ENCODE measurements at regions not wholly inside any gene's neighbourhood (a gene's known extent, or its start where the extent isn't known, plus 50 kb on each side); places are given as distances from the start of the nearest gene placed in this dataset.
"Not testable (repeated sequence)": the region's sequence is repeated elsewhere in the genome, so short reads cannot be mapped to it uniquely, and the experiment has no call there.

DNA sequence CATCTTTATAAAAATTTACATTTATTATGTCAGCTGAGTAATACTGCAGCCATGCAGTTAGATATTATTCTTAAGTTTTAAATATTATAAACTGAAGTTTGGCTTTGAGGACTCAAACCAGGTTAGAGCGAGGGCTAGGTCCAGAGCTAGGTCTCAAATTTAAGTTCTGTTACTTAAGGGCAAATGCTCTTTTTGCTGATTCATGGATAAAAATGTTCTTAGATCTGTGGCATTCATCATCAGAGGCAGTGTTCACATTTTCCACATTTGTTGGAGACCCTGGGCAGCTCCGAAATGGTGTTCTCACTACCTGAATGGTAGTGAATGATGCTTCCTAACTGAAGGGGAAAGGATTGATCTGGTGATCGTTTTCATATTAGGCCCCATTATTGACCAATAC is 121.4 kb upstream of the MB21D2 start:
- no peaks in the 10 kb centered on the region for H3K79me2 ChIP-seq (ENCODE audit: insufficient read depth, low read depth, low read length)
- no peaks in the 10 kb centered on the region for H3K36me3 ChIP-seq (ENCODE audit: insufficient read depth, low read length)
- no peak overlapping the region for H3K27ac ChIP-seq (ENCODE audit: low read depth, low read length, poor library complexity, severe bottlenecking)
- H2AFZ ChIP-seq (ENCODE audit: low read length), result no peak overlapping the region
- intact Hi-C loops (cut with micrococcal nuclease; ENCODE audit: unreplicated experiment), result no loop called here
- H3K4me1 ChIP-seq (ENCODE audit: insufficient read depth, low read length, poor library complexity, severe bottlenecking), result no peaks in the 10 kb centered on the region
- ChIA-PET POLR2A (no interaction called here), CTCF (ENCODE audit: unreplicated experiment) (no interaction called here)
- DNase-seq (ENCODE audit: low spot score), result no peak
- H3K4me3 ChIP-seq (ENCODE audit: low read depth, low read length, poor library complexity, severe bottlenecking), result no peak overlapping the region
- no peak overlapping the region for H3K4me2 ChIP-seq (ENCODE audit: low read length)
- H3K9me2 ChIP-seq (ENCODE audit: insufficient read depth, low read length), result no peaks in the 10 kb centered on the region
- no peaks in the 10 kb centered on the region for H4K20me1 ChIP-seq (ENCODE audit: insufficient read depth, low read length)
- no peaks in the 10 kb centered on the region for H3K9me3 ChIP-seq (ENCODE audit: low read length)
- no peak for TF ChIP-seq EZH2phosphoT487 (IDR thresholded peaks at IDR 0.05; ENCODE audit: borderline replicate concordance, low read depth, low read length)
- TF ChIP-seq, protein P1, sequence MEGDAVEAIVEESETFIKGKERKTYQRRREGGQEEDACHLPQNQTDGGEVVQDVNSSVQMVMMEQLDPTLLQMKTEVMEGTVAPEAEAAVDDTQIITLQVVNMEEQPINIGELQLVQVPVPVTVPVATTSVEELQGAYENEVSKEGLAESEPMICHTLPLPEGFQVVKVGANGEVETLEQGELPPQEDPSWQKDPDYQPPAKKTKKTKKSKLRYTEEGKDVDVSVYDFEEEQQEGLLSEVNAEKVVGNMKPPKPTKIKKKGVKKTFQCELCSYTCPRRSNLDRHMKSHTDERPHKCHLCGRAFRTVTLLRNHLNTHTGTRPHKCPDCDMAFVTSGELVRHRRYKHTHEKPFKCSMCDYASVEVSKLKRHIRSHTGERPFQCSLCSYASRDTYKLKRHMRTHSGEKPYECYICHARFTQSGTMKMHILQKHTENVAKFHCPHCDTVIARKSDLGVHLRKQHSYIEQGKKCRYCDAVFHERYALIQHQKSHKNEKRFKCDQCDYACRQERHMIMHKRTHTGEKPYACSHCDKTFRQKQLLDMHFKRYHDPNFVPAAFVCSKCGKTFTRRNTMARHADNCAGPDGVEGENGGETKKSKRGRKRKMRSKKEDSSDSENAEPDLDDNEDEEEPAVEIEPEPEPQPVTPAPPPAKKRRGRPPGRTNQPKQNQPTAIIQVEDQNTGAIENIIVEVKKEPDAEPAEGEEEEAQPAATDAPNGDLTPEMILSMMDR (conservative IDR thresholded peaks at IDR 0.05; ENCODE audit: low read length), result no peak
- BruUV-seq (replicated peaks), result no TSS peak

DNA sequence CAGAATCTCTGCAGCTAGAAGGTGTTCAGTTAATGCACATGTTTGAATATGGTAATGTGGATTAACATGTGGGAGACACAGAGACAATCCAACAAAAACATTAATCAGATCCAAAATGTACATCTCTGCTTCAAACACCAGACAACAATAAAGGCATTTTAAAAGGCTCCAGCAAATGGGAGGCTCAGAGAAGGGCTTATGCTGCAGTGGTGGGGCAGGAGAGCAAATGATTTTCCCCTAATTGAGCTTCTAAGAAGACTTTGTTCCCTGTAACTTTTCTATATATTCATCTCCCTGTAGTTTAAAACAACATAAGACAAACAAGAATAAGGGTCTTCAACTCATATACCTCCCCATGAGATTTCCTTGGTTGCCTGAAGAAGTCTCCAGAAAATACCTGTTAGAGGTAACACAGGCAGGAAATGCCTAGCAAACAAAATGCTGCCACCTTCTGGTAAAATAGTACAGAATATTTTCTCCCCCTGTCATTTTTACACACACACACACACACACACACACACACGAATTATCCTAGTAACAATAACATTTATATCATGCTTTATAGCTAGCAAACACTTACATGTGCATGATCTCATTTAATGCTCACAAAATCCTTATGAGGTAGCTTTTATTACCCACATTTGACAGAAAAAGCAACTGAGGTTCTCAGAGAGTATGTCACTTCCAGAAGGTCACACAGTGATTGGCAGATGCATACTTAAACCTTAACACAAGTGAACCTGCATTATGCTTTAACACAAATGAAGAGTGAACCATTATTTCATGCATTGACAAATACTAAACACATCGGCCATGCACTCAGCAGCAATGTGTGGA is 123.4 kb upstream of the MB21D2 start:
- Histone ChIP-seq H3K4me1 (ENCODE audit: insufficient read depth, low read length, poor library complexity, severe bottlenecking) (no peaks in the 10 kb centered on the region), H3K9me2 (ENCODE audit: insufficient read depth, low read length) (no peaks in the 10 kb centered on the region), H3K79me2 (ENCODE audit: insufficient read depth, low read depth, low read length) (no peaks in the 10 kb centered on the region), H4K20me1 (ENCODE audit: insufficient read depth, low read length) (no peaks in the 10 kb centered on the region), H3K9me3 (ENCODE audit: low read length) (no peaks in the 10 kb centered on the region), H3K27ac (ENCODE audit: low read depth, low read length, poor library complexity, severe bottlenecking) (no peak overlapping the region), H2AFZ (ENCODE audit: low read length) (no peak overlapping the region), H3K4me2 (ENCODE audit: low read length) (no peak overlapping the region), H3K36me3 (ENCODE audit: insufficient read depth, low read length) (no peaks in the 10 kb centered on the region), H3K4me3 (ENCODE audit: low read depth, low read length, poor library complexity, severe bottlenecking) (no peak overlapping the region)
- ChIA-PET CTCF (ENCODE audit: unreplicated experiment) (interaction anchor here (0.9 kb wide), 1 partner anchor 573 kb away, joined by 3 read pairs; no protein-coding TSS in a partner anchor), POLR2A (no interaction called here)
- no TSS peak for BruUV-seq (replicated peaks)
- intact Hi-C loops (cut with micrococcal nuclease; ENCODE audit: unreplicated experiment), result loop anchor here (1.0 to 5.0 kb wide), 3 partner anchors 225 to 574 kb away; no protein-coding TSS in a partner anchor
- TF ChIP-seq EZH2phosphoT487 (IDR thresholded peaks at IDR 0.05; ENCODE audit: borderline replicate concordance, low read depth, low read length), result no peak
- TF ChIP-seq, protein P1 (conservative IDR thresholded peaks at IDR 0.05; ENCODE audit: low read length), result peak; percentile 78
- peak; percentile 56 for DNase-seq (ENCODE audit: low spot score)

DNA sequence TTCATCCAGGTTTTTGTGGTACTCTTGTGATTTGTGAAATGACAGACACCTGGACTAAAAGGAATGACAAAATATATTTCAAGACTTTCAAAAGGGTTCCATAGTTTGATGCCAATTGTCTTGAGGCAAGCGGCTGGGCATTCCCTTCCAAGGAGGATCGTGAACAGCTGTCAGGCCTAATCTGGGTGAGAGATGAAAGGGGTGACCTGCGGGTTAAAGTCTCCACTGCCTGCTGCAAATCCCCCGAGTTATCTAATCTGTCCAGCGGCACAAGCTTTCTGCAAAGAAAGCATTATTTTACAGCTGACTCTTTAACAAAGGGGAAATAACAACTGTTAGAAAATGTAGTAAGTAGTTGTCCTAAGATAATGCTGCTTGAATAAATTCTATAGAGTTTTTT is 128.7 kb upstream of the MB21D2 start:
- Histone ChIP-seq H3K4me3 (ENCODE audit: low read depth, low read length, poor library complexity, severe bottlenecking) (no peak overlapping the region), H3K9me2 (ENCODE audit: insufficient read depth, low read length) (no peaks in the 10 kb centered on the region), H3K9me3 (ENCODE audit: low read length) (no peaks in the 10 kb centered on the region), H4K20me1 (ENCODE audit: insufficient read depth, low read length) (no peaks in the 10 kb centered on the region), H3K36me3 (ENCODE audit: insufficient read depth, low read length) (no peaks in the 10 kb centered on the region), H3K27ac (ENCODE audit: low read depth, low read length, poor library complexity, severe bottlenecking) (no peak overlapping the region), H3K79me2 (ENCODE audit: insufficient read depth, low read depth, low read length) (no peaks in the 10 kb centered on the region), H3K4me1 (ENCODE audit: insufficient read depth, low read length, poor library complexity, severe bottlenecking) (no peaks in the 10 kb centered on the region), H3K4me2 (ENCODE audit: low read length) (no peak overlapping the region), H2AFZ (ENCODE audit: low read length) (no peak overlapping the region)
- POLR2A ChIA-PET, result interaction anchor here (0.7 kb wide), 1 partner anchor 9 kb away, joined by 5 read pairs; no protein-coding TSS in a partner anchor
- BruUV-seq (replicated peaks), result no TSS peak
- no peak for DNase-seq (ENCODE audit: low spot score)
- CTCF ChIA-PET (ENCODE audit: unreplicated experiment), result no interaction called here
- intact Hi-C loops (cut with micrococcal nuclease; ENCODE audit: unreplicated experiment), result no loop called here
- TF ChIP-seq, protein P1 (conservative IDR thresholded peaks at IDR 0.05; ENCODE audit: low read length), result no peak
- TF ChIP-seq EZH2phosphoT487 (IDR thresholded peaks at IDR 0.05; ENCODE audit: borderline replicate concordance, low read depth, low read length), result no peak

GRCh38 chr3:193047461-193047860 is 129.8 kb upstream of the MB21D2 start:
- CTCF ChIA-PET (ENCODE audit: unreplicated experiment); H3K4me3 ChIP-seq (ENCODE audit: low read depth, low read length, poor library complexity, severe bottlenecking); H2AFZ ChIP-seq (ENCODE audit: low read length); H3K9me3 ChIP-seq (ENCODE audit: low read length); DNase-seq (ENCODE audit: low spot score); H4K20me1 ChIP-seq (ENCODE audit: insufficient read depth, low read length); BruUV-seq (replicated peaks); H3K9me2 ChIP-seq (ENCODE audit: insufficient read depth, low read length); H3K27ac ChIP-seq (ENCODE audit: low read depth, low read length, poor library complexity, severe bottlenecking); H3K4me2 ChIP-seq (ENCODE audit: low read length); intact Hi-C loops (cut with micrococcal nuclease; ENCODE audit: unreplicated experiment); H3K4me1 ChIP-seq (ENCODE audit: insufficient read depth, low read length, poor library complexity, severe bottlenecking); H3K36me3 ChIP-seq (ENCODE audit: insufficient read depth, low read length); H3K79me2 ChIP-seq (ENCODE audit: insufficient read depth, low read depth, low read length): not testable (repeated sequence)
- POLR2A ChIA-PET, result interaction anchor here (0.7 kb wide), 1 partner anchor 638 kb away, joined by 3 read pairs; no protein-coding TSS in a partner anchor

Measured in OCI-LY7 (cell line).